Loucy (cell line): ENCODE measurements at regions not wholly inside any gene's neighbourhood (a gene's known extent, or its start where the extent isn't known, plus 50 kb on each side); places are given as distances from the start of the nearest gene placed in this dataset.

Experiments
- H2AFZ ChIP-seq: fragments of 200-600 bp; sonication (generic); 2 replicates; pipeline ENCODE4 v1.6.0; 2016; ENCODE audit warnings: antibody characterized with exemption, mild to moderate bottlenecking, low read length, moderate library complexity
- H3F3A ChIP-seq: fragments of 200-600 bp; 2 replicates; pipeline ENCODE4 v1.6.0; 2016; ENCODE audit warnings: antibody characterized with exemption, low read depth, mild to moderate bottlenecking
- H3K27me3 ChIP-seq: fragments of 200-600 bp; sonication (generic); 2 replicates; pipeline ENCODE4 v1.6.1; 2014; ENCODE audit warnings: low read length, mild to moderate bottlenecking; ENCODE audit not compliant: insufficient read depth, poor library complexity, severe bottlenecking
- H3K36me3 ChIP-seq: fragments of 200-600 bp; sonication (generic); 2 replicates; pipeline ENCODE4 v1.6.1; 2016; ENCODE audit warnings: low read length; ENCODE audit not compliant: insufficient read depth
- H3K4me1 ChIP-seq: fragments of 200-600 bp; sonication (generic); 2 replicates; pipeline ENCODE4 v1.5.1; 2014; ENCODE audit warnings: low read length, mild to moderate bottlenecking; ENCODE audit not compliant: insufficient read depth, poor library complexity, severe bottlenecking
- H3K4me2 ChIP-seq: fragments of 200-600 bp; sonication (generic); 2 replicates; pipeline ENCODE4 v1.6.0; 2014; ENCODE audit warnings: antibody characterized with exemption, low read length, low read depth, mild to moderate bottlenecking; ENCODE audit not compliant: poor library complexity, severe bottlenecking
- H3K4me3 ChIP-seq: fragments of 200-600 bp; sonication (generic); 2 replicates; pipeline ENCODE4 v1.5.1; 2014; ENCODE audit warnings: low read length, mild to moderate bottlenecking, mixed read lengths; ENCODE audit not compliant: poor library complexity, severe bottlenecking
- H3K79me2 ChIP-seq: fragments of 200-600 bp; sonication (generic); 2 replicates; pipeline ENCODE4 v1.6.1; 2014; ENCODE audit warnings: low read length; ENCODE audit not compliant: insufficient read depth
- H3K9ac ChIP-seq: fragments of 200-600 bp; sonication (generic); 2 replicates; pipeline ENCODE4 v1.6.0; 2014; ENCODE audit warnings: mild to moderate bottlenecking, low read depth, low read length, moderate library complexity; ENCODE audit not compliant: poor library complexity, severe bottlenecking
- H3K9me2 ChIP-seq: fragments of 200-600 bp; sonication (generic); replicated peaks from 2 replicates; pipeline ENCODE4 v1.6.1; 2016; ENCODE audit warnings: low read depth, low read length, mixed read lengths
- H3K9me3 ChIP-seq: fragments of 200-600 bp; sonication (generic); 2 replicates; pipeline ENCODE4 v1.6.1; 2014; ENCODE audit warnings: mild to moderate bottlenecking, antibody characterized with exemption, low read length, low read depth; ENCODE audit not compliant: insufficient read depth
- H4K20me1 ChIP-seq: fragments of 200-600 bp; sonication (generic); 2 replicates; pipeline ENCODE4 v1.6.0; 2014; ENCODE audit warnings: antibody characterized with exemption, low read length, mild to moderate bottlenecking; ENCODE audit not compliant: insufficient read depth, poor library complexity, severe bottlenecking
- CTCF ChIP-seq: fragments of 200-600 bp; sonication (generic); conservative IDR thresholded peaks from 2 replicates; pipeline ENCODE4 v1.5.1; 2014; ENCODE audit warnings: mild to moderate bottlenecking, antibody characterized with exemption, low read length
- EZH2phosphoT487 ChIP-seq: fragments of 200-600 bp; IDR thresholded peaks from 2 replicates; pipeline ENCODE4 v1.6.1; 2018; ENCODE audit warnings: antibody characterized with exemption, mild to moderate bottlenecking, moderate library complexity, borderline replicate concordance

GRCh38 chr2:240379089-240379636, 56.3 kb upstream of the GPC1 start:
- no peaks in the 10 kb centered on the region for H3K36me3 ChIP-seq
- H3K9me3 ChIP-seq = no peaks in the 10 kb centered on the region; the same call in 1 of the 2 replicates
- no peak overlapping the region for H3K4me3 ChIP-seq
- no peaks in the 10 kb centered on the region for H3F3A ChIP-seq
- H3K9me2 ChIP-seq = no peaks in the 10 kb centered on the region
- H3K27me3 ChIP-seq = no peaks in the 10 kb centered on the region
- no peak overlapping the region for H3K9ac ChIP-seq
- H3K79me2 ChIP-seq = no peaks in the 10 kb centered on the region
- no peak overlapping the region for H3K4me2 ChIP-seq
- no peaks in the 10 kb centered on the region for H3K4me1 ChIP-seq
- TF ChIP-seq CTCF (no peak), EZH2phosphoT487 (no peak)
- H2AFZ ChIP-seq = no peak overlapping the region
- no peaks in the 10 kb centered on the region for H4K20me1 ChIP-seq

- Histone ChIP-seq H2AFZ (no peak overlapping the region), H3K9ac (no peak overlapping the region), H4K20me1 (no peaks in the 10 kb centered on the region), H3K27me3 (no peaks in the 10 kb centered on the region), H3K9me3 (no peaks in the 10 kb centered on the region), H3K4me3 (no peak overlapping the region), H3K4me2 (no peak overlapping the region), H3F3A (no peaks in the 10 kb centered on the region), H3K9me2 (no peaks in the 10 kb centered on the region), H3K4me1 (no peaks in the 10 kb centered on the region), H3K36me3 (no peaks in the 10 kb centered on the region), H3K79me2 (no peaks in the 10 kb centered on the region)
- no peak for TF ChIP-seq EZH2phosphoT487
Measured at GRCh38 chr2:240383099-240383758, 52.2 kb upstream of the GPC1 start.

- Histone ChIP-seq H3K4me2 (no peak overlapping the region), H3K4me1 (no peaks in the 10 kb centered on the region), H3F3A (no peaks in the 10 kb centered on the region), H3K9me3 (no peaks in the 10 kb centered on the region), H3K79me2 (no peaks in the 10 kb centered on the region), H3K36me3 (no peaks in the 10 kb centered on the region), H3K27me3 (no peaks in the 10 kb centered on the region), H3K9me2 (no peaks in the 10 kb centered on the region), H3K9ac (no peak overlapping the region), H4K20me1 (no peaks in the 10 kb centered on the region), H3K4me3 (no peak overlapping the region), H2AFZ (no peak overlapping the region)
- TF ChIP-seq EZH2phosphoT487 (no peak), CTCF (no peak)
Measured at GRCh38 chr2:240383871-240384700, 51.4 kb upstream of the GPC1 start.
